Upper lobe of left lung (tissue), 6 donors: ENCODE measurements at regions not wholly inside any gene's neighbourhood (a gene's known extent, or its start where the extent isn't known, plus 50 kb on each side); places are given as distances from the start of the nearest gene placed in this dataset.
A peak's percentile ranks its signal among the peaks of the same experiment; 100 is the strongest.

Source experiments
- ATAC-seq, 2 donors: fragments of 200-7000 bp; cut with Tn5 transposase; one replicate each; pipeline ENCODE4 v1.9.1; 2022; ENCODE audit warnings: mild to moderate bottlenecking in 2 of 2, moderate library complexity in 2 of 2; ENCODE audit not compliant: low FRiP score in 2 of 2
- DNase-seq, 2 donors: peaks; one replicate each; pipeline ENCODE4 v3.0.0-alpha.2; 2019 to 2020
- H3K27ac ChIP-seq, 4 donors: fragments of 200-600 bp; sonication (generic); one replicate each; pipeline ENCODE4 v1.5.1; 2016 to 2019
- H3K27me3 ChIP-seq, 4 donors: fragments of 200-600 bp; sonication (generic); one replicate each; pipeline ENCODE4 v1.5.1; 2017 to 2019
- H3K36me3 ChIP-seq, 4 donors: fragments of 200-600 bp; sonication (generic); one replicate each; pipeline ENCODE4 v1.5.1; 2016 to 2019
- H3K4me1 ChIP-seq, 4 donors: fragments of 200-600 bp; sonication (generic); one replicate each; pipeline ENCODE4 v1.5.1; 2018 to 2019
- H3K4me3 ChIP-seq, 4 donors: fragments of 200-600 bp; sonication (generic); one replicate each; pipeline ENCODE4 v1.5.1; 2017 to 2019; ENCODE audit warnings: mild to moderate bottlenecking in 2 of 4, moderate library complexity in 1 of 4
- H3K9me3 ChIP-seq, 4 donors: fragments of 200-600 bp; sonication (generic); one replicate each; pipeline ENCODE4 v1.5.1; 2018 to 2019
- CTCF ChIP-seq, 6 experiments: fragments of 450-650 bp in 4 of 6; fragments of 200-600 bp in 2 of 6; sonication (generic) in 2 of 6; IDR thresholded peaks; one replicate each; pipeline ENCODE4 v1.5.1; 2016 to 2019; ENCODE audit warnings: antibody characterized with exemption in 6 of 6
- EP300 ChIP-seq, 4 donors: sonication (generic); formaldehyde crosslinking; IDR thresholded peaks; one replicate each; pipeline ENCODE4 v1.5.1; 2017; ENCODE audit warnings: antibody characterized with exemption in 4 of 4, control low read depth in 2 of 4
- POLR2A ChIP-seq, 4 donors: fragments of 450-650 bp; IDR thresholded peaks; one replicate each; pipeline ENCODE4 v1.5.1; 2016 to 2017; ENCODE audit warnings: antibody characterized with exemption in 4 of 4, mild to moderate bottlenecking in 2 of 4
- POLR2AphosphoS5 ChIP-seq, 2 donors: sonication (generic); formaldehyde crosslinking; IDR thresholded peaks; one replicate each; pipeline ENCODE4 v1.5.1; 2017; ENCODE audit warnings: antibody characterized with exemption in 2 of 2
- WGBS, 2 donors: methylation state at CpG; one replicate each; pipeline ENCODE4 v1.1.5; 2017 to 2018; 5-methylcytosine and 5-hydroxymethylcytosine counted together
- donor health status: DM: no; HTN: no; CAD: no; lungs with moderate emphysema.
- donor health status: DM: no; HTN: yes; CAD: no; lungs with severe emphysema.

- H3K4me1 ChIP-seq, result peaks cover 31 to 46% (median 37%) of the 10 kb centered on the region in 4 donors
- TF ChIP-seq CTCF (IDR thresholded peaks at IDR 0.05), result peak in 1 of 6 experiments; percentile 14
- TF ChIP-seq EP300 (IDR thresholded peaks at IDR 0.05), result peak in 1 of 4 donors; percentile 26
- TF ChIP-seq POLR2AphosphoS5 (IDR thresholded peaks at IDR 0.05), result peak in 1 of 2 donors; percentile 31
- TF ChIP-seq POLR2A (IDR thresholded peaks at IDR 0.05), result peak in 2 of 4 donors; percentile 13 to 17
- peak; percentile 85 to 87 for ATAC-seq
Observed at GRCh38 chr1:234987415-234988154, 141.1 kb downstream of the TOMM20 start.

GRCh38 chr1:234986750-234987414, 141.8 kb downstream of the TOMM20 start:
- Histone ChIP-seq H3K9me3 (no peaks in the 10 kb centered on the region), H3K27me3 (no peaks in the 10 kb centered on the region), H3K4me3 (no peak overlapping the region), H3K27ac (peak overlapping the region; percentile 83 to 95 (median 90)), H3K36me3 (no peaks in the 10 kb centered on the region), H3K4me1 (peaks cover 31 to 52% (median 41%) of the 10 kb centered on the region in 4 donors)
- 50 to 55% methylated on average over 9 of the region's 9 CpGs for WGBS, 2 donors
- TF ChIP-seq POLR2AphosphoS5 (IDR thresholded peaks at IDR 0.05) (peak in 1 of 2 donors; percentile 23), CTCF (IDR thresholded peaks at IDR 0.05) (no peak)
- DNase-seq, result no peak
- peak in 1 of 2 donors; percentile 4 for ATAC-seq

More at GRCh38 chr1:234987415-234988154, 141.1 kb downstream of the TOMM20 start:
- 41 to 43% methylated on average over 14 of the region's 14 CpGs for WGBS, 2 donors
- Histone ChIP-seq H3K9me3 (no peaks in the 10 kb centered on the region), H3K36me3 (no peaks in the 10 kb centered on the region), H3K27me3 (no peaks in the 10 kb centered on the region), H3K4me3 (no peak overlapping the region), H3K27ac (peak overlapping the region; percentile 83 to 95 (median 90))
- peak in 1 of 2 donors; percentile 50 for DNase-seq

- Histone ChIP-seq H3K36me3 (no peaks in the 10 kb centered on the region), H3K27me3 (no peaks in the 10 kb centered on the region), H3K9me3 (no peaks in the 10 kb centered on the region), H3K27ac (peak overlapping the region; percentile 69 to 95 (median 86)), H3K4me3 (no peak overlapping the region), H3K4me1 (peaks cover 40 to 63% (median 51%) of the 10 kb centered on the region in 4 donors)
- no peak for TF ChIP-seq EP300 (IDR thresholded peaks at IDR 0.05)
- no peak for TF ChIP-seq CTCF (IDR thresholded peaks at IDR 0.05)
- no peak for TF ChIP-seq POLR2AphosphoS5 (IDR thresholded peaks at IDR 0.05)
- TF ChIP-seq POLR2A (IDR thresholded peaks at IDR 0.05), result no peak
- ATAC-seq, result no peak
- DNase-seq, result no peak
- WGBS, 2 donors, result 90 to 97% methylated on average over 10 of the region's 10 CpGs
Observed at GRCh38 chr1:234985516-234986294, 142.9 kb downstream of the TOMM20 start.

- Histone ChIP-seq H3K4me1 (peaks cover 47 to 70% (median 58%) of the 10 kb centered on the region in 4 donors), H3K36me3 (no peaks in the 10 kb centered on the region), H3K27me3 (no peaks in the 10 kb centered on the region), H3K27ac (peak overlapping the region; percentile 69 to 95 (median 86)), H3K9me3 (no peaks in the 10 kb centered on the region), H3K4me3 (no peak overlapping the region)
- DNase-seq (no peak), ATAC-seq (no peak)
- WGBS, 2 donors, result 92 to 96% methylated on average over 5 to 7 of the region's 7 CpGs
- TF ChIP-seq EP300 (IDR thresholded peaks at IDR 0.05), result no peak
- no peak for TF ChIP-seq CTCF (IDR thresholded peaks at IDR 0.05)
- no peak for TF ChIP-seq POLR2A (IDR thresholded peaks at IDR 0.05)
- TF ChIP-seq POLR2AphosphoS5 (IDR thresholded peaks at IDR 0.05), result no peak
Observed at GRCh38 chr1:234985007-234985370, 143.6 kb downstream of the TOMM20 start.
